MM.1S (cell line): ENCODE measurements at regions not wholly inside any gene's neighbourhood (a gene's known extent, or its start where the extent isn't known, plus 50 kb on each side); places are given as distances from the start of the nearest gene placed in this dataset.

Experiments used
- EZH2 ChIP-seq: fragments of 300-600 bp; sonication (generic); optimal IDR thresholded peaks from 2 replicates; pipeline ENCODE3; 2017; ENCODE audit warnings: low read depth, mild to moderate bottlenecking, antibody characterized with exemption, low read length, mixed read lengths
- TF ChIP-seq, protein P1 (sequence below): fragments of 300-600 bp; sonication (generic); IDR thresholded peaks from 2 replicates; pipeline ENCODE4 v1.5.1; 2016; ENCODE audit warnings: antibody characterized with exemption, low read length, mixed read lengths

- no peak for TF ChIP-seq EZH2
- TF ChIP-seq, protein P1, sequence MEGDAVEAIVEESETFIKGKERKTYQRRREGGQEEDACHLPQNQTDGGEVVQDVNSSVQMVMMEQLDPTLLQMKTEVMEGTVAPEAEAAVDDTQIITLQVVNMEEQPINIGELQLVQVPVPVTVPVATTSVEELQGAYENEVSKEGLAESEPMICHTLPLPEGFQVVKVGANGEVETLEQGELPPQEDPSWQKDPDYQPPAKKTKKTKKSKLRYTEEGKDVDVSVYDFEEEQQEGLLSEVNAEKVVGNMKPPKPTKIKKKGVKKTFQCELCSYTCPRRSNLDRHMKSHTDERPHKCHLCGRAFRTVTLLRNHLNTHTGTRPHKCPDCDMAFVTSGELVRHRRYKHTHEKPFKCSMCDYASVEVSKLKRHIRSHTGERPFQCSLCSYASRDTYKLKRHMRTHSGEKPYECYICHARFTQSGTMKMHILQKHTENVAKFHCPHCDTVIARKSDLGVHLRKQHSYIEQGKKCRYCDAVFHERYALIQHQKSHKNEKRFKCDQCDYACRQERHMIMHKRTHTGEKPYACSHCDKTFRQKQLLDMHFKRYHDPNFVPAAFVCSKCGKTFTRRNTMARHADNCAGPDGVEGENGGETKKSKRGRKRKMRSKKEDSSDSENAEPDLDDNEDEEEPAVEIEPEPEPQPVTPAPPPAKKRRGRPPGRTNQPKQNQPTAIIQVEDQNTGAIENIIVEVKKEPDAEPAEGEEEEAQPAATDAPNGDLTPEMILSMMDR = no peak
These were observed 110.5 kb upstream of the FTMT start for GRCh38 chr5:121741156-121741555.
